GM19372 (cell line): ENCODE measurements at regions not wholly inside any gene's neighbourhood (a gene's known extent, or its start where the extent isn't known, plus 50 kb on each side); places are given as distances from the start of the nearest gene placed in this dataset.

Source experiments
- ATAC-seq: cut with Tn5 transposase; IDR thresholded peaks from one replicate; pipeline ENCODE4 v1.9.1; 2021; ENCODE audit warnings: mild to moderate bottlenecking, low read depth, moderate library complexity; ENCODE audit not compliant: unreplicated experiment

GRCh38 chr6:169052462-169052861 is 201.2 kb downstream of the THBS2 start:
- no peak for ATAC-seq

- ATAC-seq: no peak
These were observed 202.3 kb downstream of the THBS2 start for GRCh38 chr6:169051371-169051770.

- no peak for ATAC-seq
These were observed 204.8 kb downstream of the THBS2 start for GRCh38 chr6:169048865-169049205.

GRCh38 chr6:169048185-169048864 is 205.3 kb downstream of the THBS2 start:
- ATAC-seq: no peak

- ATAC-seq: no peak
These were observed 206.3 kb downstream of the THBS2 start for GRCh38 chr6:169047345-169047744.

GRCh38 chr6:169046483-169047192 is 207.0 kb downstream of the THBS2 start:
- no peak for ATAC-seq

- no peak for ATAC-seq
These were observed 207.6 kb downstream of the THBS2 start for GRCh38 chr6:169046021-169046420.

GRCh38 chr6:169045486-169045885 is 208.2 kb downstream of the THBS2 start:
- ATAC-seq: no peak

GRCh38 chr6:169044381-169045230 is 209.0 kb downstream of the THBS2 start:
- no peak for ATAC-seq

GRCh38 chr6:169042061-169042460 is 211.6 kb downstream of the THBS2 start:
- no peak for ATAC-seq

GRCh38 chr6:169041078-169041477 is 212.6 kb downstream of the THBS2 start:
- no peak for ATAC-seq

GRCh38 chr6:169038691-169039090 is 215.0 kb downstream of the THBS2 start:
- ATAC-seq: no peak

GRCh38 chr6:169035385-169036240 is 218.0 kb downstream of the THBS2 start:
- no peak for ATAC-seq

GRCh38 chr6:169034516-169035167 is 219.0 kb downstream of the THBS2 start:
- no peak for ATAC-seq

GRCh38 chr6:169029861-169030260 is 223.8 kb downstream of the THBS2 start:
- ATAC-seq: no peak

GRCh38 chr6:169028343-169028742 is 225.3 kb downstream of the THBS2 start:
- ATAC-seq: no peak

- no peak for ATAC-seq
These were observed 227.5 kb downstream of the THBS2 start for GRCh38 chr6:169026175-169026574.

GRCh38 chr6:169024047-169024660 is 229.5 kb downstream of the THBS2 start:
- no peak for ATAC-seq

- no peak for ATAC-seq
These were observed 230.3 kb downstream of the THBS2 start for GRCh38 chr6:169023161-169023874.
